OCI-LY7 (cell line): ENCODE measurements at regions not wholly inside any gene's neighbourhood (a gene's known extent, or its start where the extent isn't known, plus 50 kb on each side); places are given as distances from the start of the nearest gene placed in this dataset.

Source experiments
- CTCF ChIP-seq: fragments of 200-600 bp; sonication (generic); conservative IDR thresholded peaks from 2 replicates; pipeline ENCODE4 v1.5.1; 2014; ENCODE audit warnings: mild to moderate bottlenecking, antibody characterized with exemption, low read length, moderate library complexity, mixed read lengths
- EZH2phosphoT487 ChIP-seq: fragments of 200-600 bp; sonication (generic); IDR thresholded peaks from 2 replicates; pipeline ENCODE4 v1.6.1; 2018; ENCODE audit warnings: low read depth, borderline replicate concordance, mild to moderate bottlenecking, mixed run types, antibody characterized with exemption, low read length, moderate library complexity, mixed read lengths

GRCh38 chr10:62584731-62585130 is 210.6 kb downstream of the ZNF365 start:
- TF ChIP-seq CTCF = no peak
- no peak for TF ChIP-seq EZH2phosphoT487
